ENCODE measurements at regions not wholly inside any gene's neighbourhood (a gene's known extent, or its start where the extent isn't known, plus 50 kb on each side); places are given as distances from the start of the nearest gene placed in this dataset.

DNA sequence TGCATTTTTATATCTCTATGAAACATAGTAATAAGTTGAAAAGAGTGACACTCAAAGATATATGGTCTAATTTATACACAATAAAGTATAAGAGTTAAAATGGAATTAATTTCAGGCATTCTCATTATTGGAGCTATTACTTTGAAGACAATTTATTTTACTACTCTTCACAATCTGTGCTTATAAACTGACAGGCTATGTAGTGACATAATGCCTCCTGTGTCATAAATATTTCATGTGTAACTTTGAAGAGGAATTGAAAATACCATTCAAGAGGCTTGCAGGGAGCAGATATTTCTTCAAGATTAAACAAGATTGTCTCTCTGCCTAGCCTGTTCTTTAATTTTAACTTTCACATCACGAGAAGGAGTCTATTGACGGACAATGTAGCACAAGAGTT is 1881.5 kb upstream of the PCDH20 start:
- no peak for ATAC-seq
- no peaks in the 10 kb centered on the region for H3K4me1 ChIP-seq
- H3K36me3 ChIP-seq = no peaks in the 10 kb centered on the region
- H3K4me3 ChIP-seq = no peak overlapping the region
- TF ChIP-seq, protein P1, sequence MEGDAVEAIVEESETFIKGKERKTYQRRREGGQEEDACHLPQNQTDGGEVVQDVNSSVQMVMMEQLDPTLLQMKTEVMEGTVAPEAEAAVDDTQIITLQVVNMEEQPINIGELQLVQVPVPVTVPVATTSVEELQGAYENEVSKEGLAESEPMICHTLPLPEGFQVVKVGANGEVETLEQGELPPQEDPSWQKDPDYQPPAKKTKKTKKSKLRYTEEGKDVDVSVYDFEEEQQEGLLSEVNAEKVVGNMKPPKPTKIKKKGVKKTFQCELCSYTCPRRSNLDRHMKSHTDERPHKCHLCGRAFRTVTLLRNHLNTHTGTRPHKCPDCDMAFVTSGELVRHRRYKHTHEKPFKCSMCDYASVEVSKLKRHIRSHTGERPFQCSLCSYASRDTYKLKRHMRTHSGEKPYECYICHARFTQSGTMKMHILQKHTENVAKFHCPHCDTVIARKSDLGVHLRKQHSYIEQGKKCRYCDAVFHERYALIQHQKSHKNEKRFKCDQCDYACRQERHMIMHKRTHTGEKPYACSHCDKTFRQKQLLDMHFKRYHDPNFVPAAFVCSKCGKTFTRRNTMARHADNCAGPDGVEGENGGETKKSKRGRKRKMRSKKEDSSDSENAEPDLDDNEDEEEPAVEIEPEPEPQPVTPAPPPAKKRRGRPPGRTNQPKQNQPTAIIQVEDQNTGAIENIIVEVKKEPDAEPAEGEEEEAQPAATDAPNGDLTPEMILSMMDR (IDR thresholded peaks at IDR 0.05) = no peak
- TF ChIP-seq EP300 (IDR thresholded peaks at IDR 0.05) (no peak), POLR2A (IDR thresholded peaks at IDR 0.05) (no peak), POLR2AphosphoS5 (IDR thresholded peaks at IDR 0.05) (no peak)
- H3K9me3 ChIP-seq = no peaks in the 10 kb centered on the region
- no peaks in the 10 kb centered on the region for H3K27me3 ChIP-seq
- 79 to 80% methylated on average over 2 of the region's 2 CpGs for WGBS, 2 donors (ENCODE audit: low coverage in 1 of 2)
- H3K27ac ChIP-seq = no peak overlapping the region

DNA sequence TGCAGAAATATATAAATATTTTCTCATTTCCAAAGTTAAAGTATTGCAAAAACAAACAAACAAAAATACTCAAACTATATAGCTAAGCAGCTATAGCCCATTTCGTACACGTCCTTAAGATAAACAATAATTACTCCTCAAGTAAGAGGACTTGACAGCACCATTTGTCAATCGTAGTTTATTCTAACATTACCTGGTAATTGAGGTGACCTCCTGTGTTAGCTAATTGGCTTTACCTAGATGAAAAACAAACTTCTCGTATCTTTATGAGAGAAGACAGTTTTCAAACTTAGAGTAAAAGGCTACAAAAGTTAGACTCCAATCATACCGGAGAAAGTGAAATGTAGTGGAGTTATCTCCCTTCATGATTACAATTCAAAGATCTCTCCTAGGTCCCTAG is 1876.1 kb upstream of the PCDH20 start:
- no peak for ATAC-seq
- Histone ChIP-seq H3K4me3 (no peak overlapping the region), H3K9me3 (no peaks in the 10 kb centered on the region), H3K27me3 (no peaks in the 10 kb centered on the region), H3K36me3 (no peaks in the 10 kb centered on the region), H3K4me1 (no peaks in the 10 kb centered on the region), H3K27ac (no peak overlapping the region)
- TF ChIP-seq EP300 (IDR thresholded peaks at IDR 0.05) = no peak
- no peak for TF ChIP-seq POLR2AphosphoS5 (IDR thresholded peaks at IDR 0.05)
- TF ChIP-seq POLR2A (IDR thresholded peaks at IDR 0.05) = no peak
- TF ChIP-seq, protein P1 (IDR thresholded peaks at IDR 0.05) = no peak
- 48% methylated on average over 5 of the region's 5 CpGs for WGBS, 2 donors (ENCODE audit: low coverage in 1 of 2)

DNA sequence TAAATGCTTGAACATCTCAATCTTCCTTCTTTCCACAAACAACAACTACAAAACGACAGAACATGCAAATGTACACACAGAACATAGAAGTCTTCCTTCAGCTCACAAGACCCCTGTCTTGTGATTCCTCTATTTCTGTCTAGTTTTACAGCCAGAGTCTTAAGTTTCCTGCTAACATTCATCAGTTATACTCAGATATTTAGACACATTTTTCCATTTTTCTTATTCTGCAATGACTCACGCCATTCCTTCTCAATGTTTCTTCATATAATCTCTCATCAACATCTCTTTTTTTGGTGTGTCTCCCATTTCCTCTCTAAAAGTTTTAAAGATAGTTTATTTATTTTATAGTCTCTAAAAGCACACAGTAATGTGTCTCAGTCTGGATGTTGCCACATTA is 1872.9 kb upstream of the PCDH20 start:
- H3K4me1 ChIP-seq = no peaks in the 10 kb centered on the region
- TF ChIP-seq, protein P1 (IDR thresholded peaks at IDR 0.05) = no peak
- no peak for TF ChIP-seq POLR2AphosphoS5 (IDR thresholded peaks at IDR 0.05)
- no peak for TF ChIP-seq POLR2A (IDR thresholded peaks at IDR 0.05)
- no peak for TF ChIP-seq EP300 (IDR thresholded peaks at IDR 0.05)
- no peak overlapping the region for H3K27ac ChIP-seq
- 32 to 34% methylated on average over 2 of the region's 2 CpGs for WGBS, 2 donors (ENCODE audit: low coverage in 1 of 2)
- peaks cover 0 to 8% (median 0%) of the 10 kb centered on the region in 3 donors for H3K9me3 ChIP-seq
- no peaks in the 10 kb centered on the region for H3K27me3 ChIP-seq
- ATAC-seq = no peak
- no peaks in the 10 kb centered on the region for H3K36me3 ChIP-seq
- no peak overlapping the region for H3K4me3 ChIP-seq

DNA sequence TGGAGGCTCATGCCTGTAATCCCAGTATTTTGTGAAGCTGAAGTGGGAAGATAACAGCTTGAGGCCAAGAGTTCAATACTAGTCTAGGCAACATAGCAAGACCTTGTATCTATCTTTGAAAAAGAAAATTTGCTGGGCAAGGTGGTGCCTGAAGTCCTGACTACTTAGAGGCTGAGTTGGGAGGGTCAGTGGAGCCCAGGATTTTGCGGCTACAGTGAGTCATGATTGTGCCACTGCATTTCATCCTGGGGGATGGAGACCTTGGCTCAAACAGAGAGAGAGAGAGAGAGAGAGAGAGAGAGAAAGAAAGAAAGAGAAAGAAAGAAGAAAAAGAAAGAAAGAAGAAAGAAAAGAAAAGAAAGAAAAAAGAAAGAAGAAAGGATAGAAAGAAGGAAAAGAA is 1872.3 kb upstream of the PCDH20 start:
- H3K27ac ChIP-seq = no peak overlapping the region
- peaks cover 0 to 8% (median 0%) of the 10 kb centered on the region in 3 donors for H3K9me3 ChIP-seq
- H3K27me3 ChIP-seq = no peaks in the 10 kb centered on the region
- H3K36me3 ChIP-seq = no peaks in the 10 kb centered on the region
- TF ChIP-seq EP300 (IDR thresholded peaks at IDR 0.05) = no peak
- 91% methylated on average over 1 of the region's 1 CpG; no CpG with 5 or more reads in 1 of the 2 donors for WGBS, 2 donors (ENCODE audit: low coverage in 1 of 2)
- H3K4me3 ChIP-seq = no peak overlapping the region
- H3K4me1 ChIP-seq = no peaks in the 10 kb centered on the region
- no peak for ATAC-seq

DNA sequence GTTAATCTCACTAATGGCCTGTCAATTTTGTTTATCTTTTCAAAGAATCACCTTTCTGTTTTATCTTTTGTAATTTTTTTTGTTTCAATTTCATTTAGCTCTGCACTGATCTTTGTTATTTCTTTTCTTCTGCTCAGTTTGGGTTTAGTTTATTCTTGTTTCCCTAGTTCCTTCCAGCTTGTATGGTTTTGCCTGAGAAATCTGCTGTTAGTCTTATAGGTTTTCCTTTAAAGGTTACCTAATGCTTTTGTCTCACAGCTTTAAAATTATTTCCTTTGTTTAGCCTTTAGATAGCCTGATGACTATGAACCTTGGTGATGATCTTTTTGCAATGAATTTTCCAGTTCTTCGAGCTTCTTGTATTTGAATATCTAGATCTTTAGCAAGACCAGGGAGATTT is 1869.8 kb upstream of the PCDH20 start:
- H3K9me3 ChIP-seq = peaks cover 0 to 8% (median 0%) of the 10 kb centered on the region in 3 donors
- 67 to 86% methylated on average over 1 of the region's 1 CpG for WGBS, 2 donors (ENCODE audit: low coverage in 1 of 2)

More for the DNA sequence above, 1869.8 kb upstream of the PCDH20 start:
- ATAC-seq = no peak
- no peak for TF ChIP-seq POLR2AphosphoS5 (IDR thresholded peaks at IDR 0.05)
- no peak for TF ChIP-seq POLR2A (IDR thresholded peaks at IDR 0.05)
- TF ChIP-seq, protein P1 (IDR thresholded peaks at IDR 0.05) = no peak
- TF ChIP-seq EP300 (IDR thresholded peaks at IDR 0.05) = no peak
- Histone ChIP-seq H3K27ac (no peak overlapping the region), H3K4me3 (no peak overlapping the region), H3K36me3 (no peaks in the 10 kb centered on the region), H3K27me3 (no peaks in the 10 kb centered on the region), H3K4me1 (no peaks in the 10 kb centered on the region)

Measured in gastroesophageal sphincter (tissue), 4 donors.